ENCODE measurements at regions not wholly inside any gene's neighbourhood (a gene's known extent, or its start where the extent isn't known, plus 50 kb on each side); places are given as distances from the start of the nearest gene placed in this dataset.

DNA sequence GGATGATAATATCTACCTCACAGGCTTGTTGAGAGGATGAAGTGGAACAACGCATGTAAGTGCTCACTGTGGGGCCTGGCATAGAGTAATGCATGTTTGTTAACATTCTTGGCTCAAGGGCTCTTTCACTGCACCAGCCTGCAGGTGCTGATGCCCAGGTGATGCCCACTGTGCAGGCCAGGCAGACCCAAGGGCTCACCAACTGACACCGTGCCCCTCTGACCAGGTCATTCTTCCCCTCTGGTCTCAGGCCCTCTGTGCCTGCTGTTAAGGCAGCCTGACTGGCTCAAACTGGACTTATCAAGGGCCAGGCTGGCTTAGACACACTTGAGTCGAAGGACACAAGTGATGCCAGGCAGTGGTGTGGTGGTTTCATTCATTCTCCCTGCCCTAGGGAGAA, 90.5 kb downstream of the PJA1 start:
- H3K9me3 ChIP-seq (ENCODE audit: control insufficient read depth in 1 of 2, low read length in 2 of 2) = no peaks in the 10 kb centered on the region
- no peaks in the 10 kb centered on the region for H3K4me1 ChIP-seq (ENCODE audit: insufficient read depth, low read length)
- no peaks in the 10 kb centered on the region for H3K9me3 Mint-ChIP-seq
- H3K27ac ChIP-seq (ENCODE audit: low read depth, low read length) = no peak overlapping the region
- ChIA-PET CTCF (ENCODE audit: partially characterized antibody) (no interaction called here), POLR2A (ENCODE audit: partially characterized antibody) (no interaction called here)
- no peak overlapping the region for H3K27ac Mint-ChIP-seq
- no peaks in the 10 kb centered on the region for H3K36me3 ChIP-seq (ENCODE audit: insufficient read depth, low read length)
- no peak for DNase-seq
- no peaks in the 10 kb centered on the region for H3K36me3 Mint-ChIP-seq
- H3K27me3 ChIP-seq (ENCODE audit: insufficient read depth, low read length) = no peaks in the 10 kb centered on the region
- intact Hi-C loops (cut with micrococcal nuclease) = no loop called here
- H3K27me3 Mint-ChIP-seq = no peaks in the 10 kb centered on the region
- no peaks in the 10 kb centered on the region for H3K4me1 Mint-ChIP-seq
- H3K4me3 ChIP-seq (ENCODE audit: low read length in 2 of 2) = no peak overlapping the region
- H3K4me3 Mint-ChIP-seq = no peak overlapping the region

GRCh38 chrX:69073721-69074120, 91.5 kb downstream of the PJA1 start:
- no peaks in the 10 kb centered on the region for H3K36me3 Mint-ChIP-seq
- no peaks in the 10 kb centered on the region for H3K27me3 Mint-ChIP-seq

DNA sequence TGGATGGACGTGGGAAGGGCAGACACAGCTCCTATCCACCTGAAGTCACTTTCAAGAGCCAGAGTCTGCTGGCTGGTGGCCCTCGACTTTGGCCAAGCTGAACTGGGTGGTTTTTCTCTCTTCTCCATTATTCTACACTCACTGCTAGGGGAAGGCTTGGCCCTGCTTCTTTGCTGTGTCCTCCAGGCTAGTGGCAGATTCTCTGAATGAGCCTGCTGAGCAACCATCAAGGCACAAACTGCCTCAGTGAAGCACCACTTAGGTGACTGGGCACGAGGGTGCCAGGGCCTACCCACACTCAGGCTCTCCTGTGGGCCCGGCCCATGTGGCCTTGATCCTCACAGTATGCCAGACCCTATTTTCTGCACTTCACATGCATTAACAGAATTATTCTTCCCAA, 92.0 kb downstream of the PJA1 start:
- H3K4me3 Mint-ChIP-seq = no peak overlapping the region
- Histone ChIP-seq H3K9me3 (ENCODE audit: control insufficient read depth in 1 of 2, low read length in 2 of 2) (no peaks in the 10 kb centered on the region), H3K27me3 (ENCODE audit: insufficient read depth, low read length) (no peaks in the 10 kb centered on the region), H3K27ac (ENCODE audit: low read depth, low read length) (no peak overlapping the region), H3K36me3 (ENCODE audit: insufficient read depth, low read length) (no peaks in the 10 kb centered on the region), H3K4me3 (ENCODE audit: low read length in 2 of 2) (no peak overlapping the region), H3K4me1 (ENCODE audit: insufficient read depth, low read length) (no peaks in the 10 kb centered on the region)
- intact Hi-C loops (cut with micrococcal nuclease) = no loop called here
- H3K27ac Mint-ChIP-seq = no peak overlapping the region
- POLR2A ChIA-PET (ENCODE audit: partially characterized antibody) = no interaction called here
- no peaks in the 10 kb centered on the region for H3K27me3 Mint-ChIP-seq
- CTCF ChIA-PET (ENCODE audit: partially characterized antibody) = no interaction called here
- no peak for DNase-seq
- no peaks in the 10 kb centered on the region for H3K4me1 Mint-ChIP-seq
- no peaks in the 10 kb centered on the region for H3K9me3 Mint-ChIP-seq
- H3K36me3 Mint-ChIP-seq = no peaks in the 10 kb centered on the region

More at GRCh38 chrX:69073721-69074120, 91.5 kb downstream of the PJA1 start:
- Mint-ChIP-seq H3K4me1 (no peaks in the 10 kb centered on the region), H3K9me3 (no peaks in the 10 kb centered on the region), H3K27ac (no peak overlapping the region), H3K4me3 (no peak overlapping the region)
- H3K27ac ChIP-seq (ENCODE audit: low read depth, low read length) = no peak overlapping the region
- DNase-seq = no peak
- intact Hi-C loops (cut with micrococcal nuclease) = no loop called here
- no peaks in the 10 kb centered on the region for H3K9me3 ChIP-seq (ENCODE audit: control insufficient read depth in 1 of 2, low read length in 2 of 2)
- H3K4me1 ChIP-seq (ENCODE audit: insufficient read depth, low read length) = no peaks in the 10 kb centered on the region
- H3K36me3 ChIP-seq (ENCODE audit: insufficient read depth, low read length) = no peaks in the 10 kb centered on the region
- ChIA-PET CTCF (ENCODE audit: partially characterized antibody) (no interaction called here), POLR2A (ENCODE audit: partially characterized antibody) (no interaction called here)
- H3K27me3 ChIP-seq (ENCODE audit: insufficient read depth, low read length) = no peaks in the 10 kb centered on the region
- no peak overlapping the region for H3K4me3 ChIP-seq (ENCODE audit: low read length in 2 of 2)

DNA sequence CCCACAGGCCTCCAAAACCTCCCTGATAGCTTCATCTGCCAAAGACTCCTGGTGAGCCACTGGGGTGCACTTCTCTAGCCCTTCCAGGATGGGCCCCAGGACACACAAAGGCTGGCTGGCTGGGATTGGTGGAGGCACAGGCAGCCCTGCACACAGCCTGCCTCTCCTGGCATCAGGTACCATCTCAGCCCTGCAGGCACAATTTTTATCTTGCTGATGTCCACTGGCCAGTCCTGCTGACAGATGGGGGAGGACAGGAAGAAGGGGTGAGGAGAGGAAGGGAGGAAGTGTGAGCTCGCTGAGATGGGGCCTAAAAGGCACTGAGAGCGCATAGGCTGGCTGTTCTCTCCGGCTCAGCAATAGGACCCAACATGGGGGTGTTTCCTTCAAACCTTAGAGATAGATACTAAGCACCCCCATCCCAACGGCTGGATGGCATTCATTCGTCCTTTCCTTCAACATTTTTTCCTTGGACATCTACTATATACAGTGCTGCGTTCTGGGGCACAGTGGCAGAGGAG, 92.7 kb downstream of the PJA1 start:
- H3K36me3 ChIP-seq (ENCODE audit: insufficient read depth, low read length) = no peaks in the 10 kb centered on the region
- H3K4me1 ChIP-seq (ENCODE audit: insufficient read depth, low read length) = no peaks in the 10 kb centered on the region
- H3K9me3 ChIP-seq (ENCODE audit: control insufficient read depth in 1 of 2, low read length in 2 of 2) = no peaks in the 10 kb centered on the region
- no peaks in the 10 kb centered on the region for H3K27me3 ChIP-seq (ENCODE audit: insufficient read depth, low read length)
- no peak for DNase-seq
- no peak overlapping the region for H3K4me3 ChIP-seq (ENCODE audit: low read length in 2 of 2)
- H3K27ac ChIP-seq (ENCODE audit: low read depth, low read length) = no peak overlapping the region
- Mint-ChIP-seq H3K4me3 (no peak overlapping the region), H3K27ac (no peak overlapping the region), H3K9me3 (no peaks in the 10 kb centered on the region), H3K36me3 (no peaks in the 10 kb centered on the region), H3K27me3 (no peaks in the 10 kb centered on the region), H3K4me1 (no peaks in the 10 kb centered on the region)
- ChIA-PET POLR2A (ENCODE audit: partially characterized antibody) (no interaction called here), CTCF (ENCODE audit: partially characterized antibody) (no interaction called here)
- intact Hi-C loops (cut with micrococcal nuclease) = no loop called here

DNA sequence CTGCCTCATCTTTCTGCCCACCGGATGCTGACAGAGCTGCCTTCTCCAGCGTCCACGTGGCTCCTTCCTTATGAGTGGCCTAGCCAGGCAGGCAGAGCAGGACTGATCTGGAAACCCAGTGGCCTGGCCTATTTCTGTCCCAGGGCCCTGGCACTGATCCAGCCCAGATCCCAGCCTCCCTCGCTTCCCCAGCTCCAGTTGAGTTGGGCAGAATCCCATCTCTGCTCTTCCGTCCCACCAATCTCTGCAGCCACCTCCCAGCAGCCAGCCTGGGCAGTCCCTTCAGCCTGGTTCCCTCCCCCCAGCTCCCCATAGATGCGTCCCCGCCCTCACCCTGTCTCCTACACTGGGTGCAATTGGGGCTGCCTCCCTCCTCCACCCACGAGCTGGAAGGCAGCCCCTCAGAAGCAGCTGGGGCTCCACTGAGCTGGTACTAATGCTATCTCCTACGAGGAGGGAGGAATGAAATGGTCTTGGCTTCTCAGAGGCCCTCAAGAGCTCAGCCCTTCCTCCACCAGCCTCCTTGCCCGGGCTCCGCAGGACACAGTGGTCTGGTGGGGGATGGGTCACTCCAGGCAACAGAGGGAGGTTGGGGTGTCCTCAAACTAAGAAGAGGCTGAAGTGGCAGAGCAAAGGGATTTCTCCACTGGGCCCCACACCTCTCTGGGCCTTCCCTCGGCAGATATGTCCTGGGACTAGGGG, 94.2 kb downstream of the PJA1 start:
- H3K4me3 Mint-ChIP-seq = no peak overlapping the region
- no peaks in the 10 kb centered on the region for H3K4me1 Mint-ChIP-seq
- H3K27ac Mint-ChIP-seq = no peak overlapping the region
- H3K36me3 Mint-ChIP-seq = no peaks in the 10 kb centered on the region
- Histone ChIP-seq H3K4me1 (ENCODE audit: insufficient read depth, low read length) (no peaks in the 10 kb centered on the region), H3K36me3 (ENCODE audit: insufficient read depth, low read length) (no peaks in the 10 kb centered on the region), H3K9me3 (ENCODE audit: control insufficient read depth in 1 of 2, low read length in 2 of 2) (no peaks in the 10 kb centered on the region), H3K27me3 (ENCODE audit: insufficient read depth, low read length) (no peaks in the 10 kb centered on the region), H3K27ac (ENCODE audit: low read depth, low read length) (no peak overlapping the region), H3K4me3 (ENCODE audit: low read length in 2 of 2) (no peak overlapping the region)
- DNase-seq = no peak
- no peaks in the 10 kb centered on the region for H3K27me3 Mint-ChIP-seq
- POLR2A ChIA-PET (ENCODE audit: partially characterized antibody) = no interaction called here
- CTCF ChIA-PET (ENCODE audit: partially characterized antibody) = no interaction called here
- H3K9me3 Mint-ChIP-seq = no peaks in the 10 kb centered on the region
- intact Hi-C loops (cut with micrococcal nuclease) = no loop called here

DNA sequence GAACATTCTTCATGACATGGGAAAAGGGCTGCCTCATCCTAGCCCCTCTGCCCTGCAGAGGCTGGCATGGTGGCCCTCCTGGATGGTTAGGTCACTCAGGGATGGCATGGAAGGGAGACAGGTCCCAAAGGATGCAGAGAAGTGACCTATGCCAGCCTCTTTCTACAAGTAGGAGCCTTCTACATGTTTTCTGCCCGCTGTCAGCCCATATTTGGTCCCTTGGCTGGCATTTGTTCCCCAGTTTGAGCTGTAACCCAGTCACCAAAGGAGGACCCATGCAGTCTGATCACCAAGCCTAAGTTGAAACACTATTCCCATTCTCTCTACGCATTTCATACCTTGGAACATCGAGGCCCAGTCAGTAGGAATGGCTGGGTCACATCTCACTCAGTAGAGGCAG, 95.4 kb downstream of the PJA1 start:
- no peaks in the 10 kb centered on the region for H3K27me3 Mint-ChIP-seq
- ChIA-PET CTCF (ENCODE audit: partially characterized antibody) (no interaction called here), POLR2A (ENCODE audit: partially characterized antibody) (no interaction called here)
- no peaks in the 10 kb centered on the region for H3K9me3 ChIP-seq (ENCODE audit: control insufficient read depth in 1 of 2, low read length in 2 of 2)
- H3K36me3 ChIP-seq (ENCODE audit: insufficient read depth, low read length) = no peaks in the 10 kb centered on the region
- H3K27ac Mint-ChIP-seq = no peak overlapping the region
- no peaks in the 10 kb centered on the region for H3K9me3 Mint-ChIP-seq
- no peak for DNase-seq
- intact Hi-C loops (cut with micrococcal nuclease) = no loop called here
- H3K4me3 Mint-ChIP-seq = no peak overlapping the region
- H3K36me3 Mint-ChIP-seq = no peaks in the 10 kb centered on the region
- H3K27ac ChIP-seq (ENCODE audit: low read depth, low read length) = no peak overlapping the region
- no peak overlapping the region for H3K4me3 ChIP-seq (ENCODE audit: low read length in 2 of 2)
- no peaks in the 10 kb centered on the region for H3K4me1 ChIP-seq (ENCODE audit: insufficient read depth, low read length)
- no peaks in the 10 kb centered on the region for H3K4me1 Mint-ChIP-seq
- no peaks in the 10 kb centered on the region for H3K27me3 ChIP-seq (ENCODE audit: insufficient read depth, low read length)

DNA sequence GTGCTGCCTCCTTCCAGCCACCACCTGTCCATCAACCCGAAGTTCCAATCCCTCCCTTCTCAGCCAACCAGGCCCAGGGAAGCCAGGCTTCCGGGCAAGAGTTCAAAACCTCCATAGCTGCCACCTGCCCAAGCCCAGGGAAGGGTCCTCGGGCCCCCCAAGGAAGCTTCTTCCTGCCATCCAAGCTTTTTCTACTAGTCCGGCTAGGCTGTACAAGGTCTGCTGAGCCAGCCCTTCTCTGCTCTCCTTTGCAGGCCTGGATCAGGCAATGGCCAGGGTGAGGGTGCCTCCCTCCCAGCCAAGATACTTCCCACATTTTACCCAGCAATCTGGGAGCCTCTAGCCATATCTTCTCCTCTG, 96.2 kb downstream of the PJA1 start:
- intact Hi-C loops (cut with micrococcal nuclease) = no loop called here
- H3K27ac Mint-ChIP-seq = no peak overlapping the region
- no peaks in the 10 kb centered on the region for H3K4me1 ChIP-seq (ENCODE audit: insufficient read depth, low read length)
- POLR2A ChIA-PET (ENCODE audit: partially characterized antibody) = no interaction called here
- no peaks in the 10 kb centered on the region for H3K36me3 ChIP-seq (ENCODE audit: insufficient read depth, low read length)
- no peaks in the 10 kb centered on the region for H3K36me3 Mint-ChIP-seq
- H3K27ac ChIP-seq (ENCODE audit: low read depth, low read length) = no peak overlapping the region
- CTCF ChIA-PET (ENCODE audit: partially characterized antibody) = no interaction called here
- no peaks in the 10 kb centered on the region for H3K9me3 ChIP-seq (ENCODE audit: control insufficient read depth in 1 of 2, low read length in 2 of 2)
- peaks cover 0 to 2% (median 0%) of the 10 kb centered on the region in 8 donors for H3K9me3 Mint-ChIP-seq
- no peaks in the 10 kb centered on the region for H3K4me1 Mint-ChIP-seq
- no peak overlapping the region for H3K4me3 Mint-ChIP-seq
- H3K27me3 ChIP-seq (ENCODE audit: insufficient read depth, low read length) = no peaks in the 10 kb centered on the region
- H3K4me3 ChIP-seq (ENCODE audit: low read length in 2 of 2) = no peak overlapping the region
- no peak for DNase-seq
- no peaks in the 10 kb centered on the region for H3K27me3 Mint-ChIP-seq

All from CD4-positive, alpha-beta memory T cell (primary cell).